ENCODE measurements at regions not wholly inside any gene's neighbourhood (a gene's known extent, or its start where the extent isn't known, plus 50 kb on each side); places are given as distances from the start of the nearest gene placed in this dataset.
A peak's percentile ranks its signal among the peaks of the same experiment; 100 is the strongest.

DNA sequence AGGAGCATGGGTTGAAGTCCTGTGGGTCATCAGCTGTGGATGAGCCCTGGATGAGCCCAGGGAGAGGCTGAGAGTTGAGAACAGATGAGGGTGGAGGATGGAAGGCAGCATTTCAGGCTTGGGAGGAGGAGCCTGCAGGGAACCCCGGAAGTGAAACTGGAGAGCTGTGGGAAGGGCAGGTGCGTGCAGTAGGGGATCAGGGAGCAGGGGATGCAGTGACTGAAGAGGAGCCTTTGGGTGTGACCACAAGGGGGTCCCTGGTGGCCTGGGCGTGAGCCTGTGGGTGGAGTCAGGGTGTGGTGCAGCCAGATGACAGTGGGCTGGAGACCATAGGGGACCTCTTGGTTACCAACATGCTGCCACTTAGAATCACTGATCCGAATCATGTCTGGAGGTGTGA lies 115.5 kb downstream of the PAPOLA start:
- DNase-seq (ENCODE audit: low spot score), result no peak

DNA sequence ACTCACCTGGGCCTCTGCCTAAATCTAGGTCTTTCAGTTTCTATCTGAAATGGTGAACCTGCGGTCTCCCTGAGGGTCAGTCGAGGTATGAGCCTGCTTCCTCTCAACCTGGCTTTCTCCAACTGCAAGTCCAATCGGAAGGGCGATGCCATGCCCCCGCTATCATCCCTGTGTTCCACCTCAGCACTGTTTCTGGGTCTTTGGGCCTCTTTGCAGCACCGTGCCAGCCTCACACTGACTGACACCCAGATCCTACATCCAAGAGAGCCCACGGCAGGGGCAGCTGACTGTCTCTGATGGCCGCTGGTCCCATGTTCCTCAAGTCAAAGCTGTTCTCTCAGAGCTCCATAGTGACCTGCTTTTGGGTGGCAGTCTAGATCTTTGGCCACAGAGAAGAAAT lies 120.7 kb downstream of the PAPOLA start:
- DNase-seq (ENCODE audit: low spot score), result no peak

DNA sequence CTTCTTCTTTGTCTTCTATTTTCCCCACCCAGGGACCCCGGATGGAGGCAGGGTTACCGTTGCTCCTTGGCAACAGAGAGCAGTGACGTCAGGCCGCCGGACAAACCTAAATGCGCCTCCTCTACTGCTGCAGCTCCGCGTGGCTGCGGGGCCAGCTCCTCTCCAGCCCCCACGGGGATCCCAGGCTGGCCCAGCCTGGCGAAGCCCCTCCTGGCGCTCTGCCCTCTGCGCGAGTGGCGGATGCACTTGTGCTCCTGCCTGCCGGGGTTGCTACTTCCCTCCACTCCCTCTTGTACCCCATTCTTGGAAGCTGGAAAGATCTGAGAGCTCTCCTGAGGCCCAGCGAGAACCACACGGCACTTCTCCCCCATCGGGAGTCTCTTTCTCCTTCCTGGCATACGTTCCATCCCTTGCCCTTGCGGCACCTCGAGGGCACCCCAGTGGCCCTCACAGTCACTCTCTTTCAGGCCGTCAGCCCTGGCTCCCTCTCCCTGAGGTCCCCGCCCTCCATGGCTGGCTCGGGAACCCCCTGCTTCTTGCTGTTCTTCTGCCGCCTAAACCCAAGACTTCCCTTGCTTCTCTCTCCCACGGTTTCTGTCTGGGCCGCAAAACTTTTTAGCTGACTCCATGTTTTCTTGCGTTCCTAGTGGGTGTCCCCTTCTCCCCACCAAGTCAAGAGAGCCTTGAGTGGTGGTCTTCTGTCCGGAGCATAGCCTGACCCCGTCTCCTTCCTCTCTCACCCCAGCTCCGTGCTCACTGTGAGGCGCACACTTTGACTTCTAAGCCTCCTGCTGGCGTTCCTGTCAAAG lies 121.7 kb downstream of the PAPOLA start:
- no peak for DNase-seq (ENCODE audit: low spot score)

DNA sequence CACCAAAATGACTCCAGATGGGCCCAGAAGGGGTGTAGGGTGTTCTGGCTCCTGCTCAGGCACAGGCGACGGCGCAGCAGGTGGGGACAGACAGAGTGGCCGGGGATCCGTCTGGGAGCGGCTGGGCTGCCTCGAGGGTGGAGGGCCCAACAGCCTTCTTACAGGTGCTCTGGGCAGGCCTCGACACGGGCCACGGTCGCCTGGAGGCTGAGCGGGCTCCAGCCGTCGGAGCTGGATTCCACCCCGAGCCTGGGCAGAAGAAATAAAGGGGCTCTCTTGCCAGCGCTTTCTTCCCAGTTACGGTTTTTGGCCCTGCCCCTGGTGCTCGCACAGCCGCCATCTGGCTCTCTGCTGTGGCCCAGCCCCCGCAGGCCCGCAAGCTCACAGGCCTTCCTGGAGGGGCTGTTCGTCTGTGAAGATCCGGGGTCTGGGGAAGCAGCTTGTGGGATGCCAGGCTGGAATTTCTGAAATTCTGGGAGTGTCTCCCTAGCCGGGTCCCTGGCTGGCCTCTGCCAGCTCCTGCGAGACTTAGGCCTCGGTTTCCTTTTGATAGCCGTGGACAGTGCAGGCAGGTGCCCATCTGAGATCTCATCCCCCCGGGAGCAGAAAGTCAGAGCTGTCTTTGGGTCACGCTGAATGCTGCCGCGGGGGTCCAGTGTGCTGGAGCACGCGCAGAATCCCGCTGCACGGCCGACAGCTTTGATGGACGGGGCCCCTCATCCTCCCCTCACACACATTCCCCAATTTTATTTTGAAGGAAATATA lies 122.7 kb downstream of the PAPOLA start:
- DNase-seq (ENCODE audit: low spot score), result no peak

DNA sequence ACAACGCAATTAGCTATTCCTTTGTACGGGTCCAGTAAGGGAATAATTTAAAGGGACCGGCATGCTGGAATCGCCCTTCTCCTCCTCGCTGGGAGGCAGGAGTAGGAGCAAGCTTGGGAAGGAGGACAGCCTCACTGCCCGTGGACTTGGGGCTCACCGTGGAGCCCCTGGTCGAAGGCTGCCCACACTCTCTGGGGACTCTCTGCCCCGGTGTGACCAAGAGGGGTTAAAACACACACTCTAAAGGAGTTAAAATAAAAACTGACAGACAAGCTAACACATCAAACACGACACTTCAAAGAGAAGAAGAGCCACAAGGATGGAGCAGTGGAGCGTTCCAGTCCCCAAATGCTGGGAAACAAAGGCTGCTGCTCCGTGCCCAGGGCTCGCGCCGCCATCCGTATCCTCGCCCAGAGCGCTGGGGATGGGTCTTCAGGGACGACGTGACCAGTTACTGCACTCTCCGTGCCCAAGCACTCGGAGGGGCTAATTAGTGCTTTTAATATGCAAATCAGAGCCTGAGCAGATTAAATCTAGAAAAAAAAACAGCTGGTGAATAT lies 123.3 kb downstream of the PAPOLA start:
- no peak for DNase-seq (ENCODE audit: low spot score)

DNA sequence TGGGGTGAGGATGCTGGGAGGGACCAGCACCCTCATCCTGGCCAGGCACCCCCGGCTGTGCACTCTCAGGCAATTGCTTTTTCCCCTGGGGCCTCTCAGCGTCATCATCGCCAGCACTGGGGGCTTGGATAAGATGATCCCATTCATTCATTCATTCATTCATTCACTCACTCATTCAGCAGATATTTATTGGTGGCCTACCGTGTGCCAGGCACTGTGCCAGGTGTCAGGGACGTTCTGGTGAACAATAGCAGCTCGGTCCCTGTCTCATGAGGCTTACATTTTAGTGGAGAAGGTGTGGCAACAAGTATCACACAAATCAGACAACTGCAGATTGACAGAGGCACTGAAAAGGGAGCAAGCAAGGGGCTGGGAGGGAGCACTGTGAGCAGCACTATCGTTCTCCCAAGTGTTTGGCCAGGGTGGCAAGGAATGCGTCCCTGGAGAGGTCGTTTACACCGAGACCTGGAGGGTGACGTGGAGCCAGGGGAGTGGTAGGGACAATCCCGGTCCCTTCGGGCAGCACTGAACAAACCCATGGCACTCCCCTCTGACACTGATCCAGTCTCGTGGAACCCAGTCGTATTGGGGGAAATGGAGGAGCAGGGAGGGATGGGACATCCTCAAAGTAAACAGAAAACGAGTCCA lies 124.1 kb downstream of the PAPOLA start:
- DNase-seq (ENCODE audit: low spot score), result no peak

DNA sequence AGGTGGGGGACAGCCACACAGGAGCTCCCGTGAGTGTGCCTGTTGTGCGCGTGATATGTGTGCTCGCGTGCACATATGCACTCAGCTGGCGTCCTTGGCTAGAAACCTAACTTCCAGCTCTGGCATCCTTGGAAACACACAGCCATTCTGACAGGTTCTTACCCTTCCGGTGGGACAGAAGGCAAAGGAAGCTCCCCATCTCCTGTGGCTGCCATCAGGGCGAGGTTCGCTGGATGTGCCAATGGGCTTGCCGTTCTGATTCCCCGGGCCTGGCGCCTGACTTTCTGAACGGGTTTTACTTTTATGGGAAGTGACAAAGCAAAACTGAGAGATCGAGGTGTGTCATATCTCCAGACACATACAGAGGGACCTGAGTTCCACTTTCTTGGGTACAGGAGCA lies 124.7 kb downstream of the PAPOLA start:
- DNase-seq (ENCODE audit: low spot score), result no peak

DNA sequence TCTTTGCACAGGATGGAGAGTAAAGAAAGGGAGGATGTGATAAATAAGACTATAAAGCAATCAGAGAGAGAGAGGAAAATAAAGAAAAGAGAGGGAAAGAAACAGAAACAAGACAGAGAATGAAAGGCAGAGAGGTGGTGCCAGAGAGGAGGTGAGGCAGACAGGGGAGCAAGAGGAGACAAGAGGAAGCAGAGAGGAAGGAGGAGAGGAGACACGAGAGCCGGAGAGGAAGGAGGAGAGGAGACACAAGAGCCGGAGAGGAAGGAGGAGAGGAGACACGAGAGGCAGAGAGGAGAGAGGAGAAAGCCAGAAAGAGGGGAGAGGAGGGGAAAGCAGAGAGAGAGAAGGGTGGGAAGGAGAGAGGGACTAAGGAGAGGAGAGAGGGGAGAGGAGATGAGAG lies 125.2 kb downstream of the PAPOLA start:
- no peak for DNase-seq (ENCODE audit: low spot score)

DNA sequence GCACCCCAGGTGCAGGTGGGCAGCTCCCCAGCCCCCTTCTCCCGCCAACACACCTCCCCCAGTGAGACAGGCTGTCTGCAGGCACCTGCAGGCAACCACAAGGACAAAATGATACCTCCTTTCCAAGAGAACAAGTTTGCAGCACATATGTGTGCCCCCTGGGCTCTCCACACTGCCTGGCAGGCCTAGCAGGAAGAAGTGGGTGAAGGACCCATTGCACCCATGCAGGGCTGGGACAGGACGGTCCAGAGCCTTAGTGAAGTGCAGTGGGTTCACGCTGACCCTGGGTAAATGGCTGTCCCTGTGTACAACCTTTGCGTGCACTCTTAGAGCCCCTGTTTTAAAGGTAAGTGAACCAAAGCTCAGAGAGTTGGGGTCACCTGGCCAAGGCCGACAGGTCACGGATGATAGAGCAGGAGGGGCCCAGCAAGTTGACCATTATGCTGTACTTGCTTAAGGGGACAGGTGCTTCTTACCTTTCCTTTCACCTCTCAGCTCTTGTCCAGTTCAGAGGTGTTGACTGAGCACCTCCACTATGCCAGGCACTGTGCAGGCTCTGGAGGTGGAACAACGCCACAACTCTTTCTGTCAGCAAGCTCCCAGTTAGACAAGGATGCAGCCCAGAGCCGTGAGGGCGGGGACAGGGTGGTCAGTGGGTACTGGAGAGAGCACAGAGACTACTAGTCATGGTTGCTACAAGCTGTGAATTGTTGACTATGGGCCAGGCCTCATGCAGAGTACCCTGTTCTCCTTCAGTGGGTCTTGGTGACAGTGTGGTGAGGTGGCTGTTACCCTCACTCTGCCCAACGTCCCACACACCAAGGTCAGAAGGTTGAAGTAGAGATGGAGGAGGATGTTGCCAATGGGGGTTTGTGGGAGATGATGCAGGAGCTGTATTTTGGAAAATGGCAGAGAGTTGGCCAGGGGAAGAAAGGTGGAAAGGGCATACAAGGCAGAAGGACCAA lies 125.9 kb downstream of the PAPOLA start:
- DNase-seq (ENCODE audit: low spot score), result no peak

DNA sequence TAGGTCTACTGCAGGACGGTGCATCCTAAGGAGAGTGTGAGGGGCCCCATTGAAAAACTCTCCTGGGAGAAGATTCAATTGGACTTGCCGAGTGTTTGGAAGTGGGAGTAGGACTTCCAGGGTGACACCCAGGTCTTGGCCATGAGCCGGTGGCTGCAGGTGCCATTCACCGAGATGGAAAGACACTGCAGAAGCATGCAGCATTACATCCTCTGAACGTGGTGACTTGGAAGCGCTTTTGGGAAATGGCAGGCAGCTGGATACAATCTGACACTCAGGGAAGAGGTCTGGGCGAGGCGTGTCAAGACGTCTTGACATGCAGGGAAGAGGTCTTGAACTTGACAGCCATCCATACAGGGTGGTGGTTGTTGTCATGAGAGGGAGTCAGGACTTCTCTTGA lies 126.9 kb downstream of the PAPOLA start:
- no peak for DNase-seq (ENCODE audit: low spot score)

DNA sequence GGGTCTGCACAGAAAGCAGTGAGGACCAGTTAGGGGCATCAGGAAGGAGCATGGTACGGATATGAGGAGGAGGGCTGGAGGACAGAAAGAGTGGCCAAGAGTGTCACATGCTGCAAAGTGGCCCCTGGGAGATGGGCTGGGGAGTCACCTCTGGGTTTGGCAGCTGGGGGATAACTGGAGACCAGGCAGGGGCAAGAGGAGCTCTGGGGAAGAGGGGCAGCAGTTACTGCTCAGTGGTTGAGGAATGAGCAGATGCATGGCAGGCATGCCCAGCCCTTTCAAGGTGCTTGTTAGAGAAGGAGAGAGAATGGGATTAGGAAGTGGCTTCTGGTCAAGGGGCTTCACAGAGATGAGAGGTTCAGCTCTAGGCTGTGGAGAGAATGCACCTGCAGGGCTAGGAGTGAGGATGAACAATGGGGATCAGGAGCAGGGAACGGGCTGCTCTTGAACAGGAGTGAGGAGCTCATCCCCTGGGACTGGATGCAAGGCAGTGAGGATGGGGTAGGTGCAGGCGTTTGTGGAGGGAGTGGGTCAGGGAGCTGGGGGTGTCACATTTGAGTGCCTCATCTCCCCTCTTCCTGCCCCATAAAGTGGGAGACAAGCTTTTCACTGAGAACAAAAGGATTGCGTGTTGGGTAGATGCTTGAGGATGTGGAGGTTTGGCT lies 127.5 kb downstream of the PAPOLA start:
- DNase-seq (ENCODE audit: low spot score), result no peak

DNA sequence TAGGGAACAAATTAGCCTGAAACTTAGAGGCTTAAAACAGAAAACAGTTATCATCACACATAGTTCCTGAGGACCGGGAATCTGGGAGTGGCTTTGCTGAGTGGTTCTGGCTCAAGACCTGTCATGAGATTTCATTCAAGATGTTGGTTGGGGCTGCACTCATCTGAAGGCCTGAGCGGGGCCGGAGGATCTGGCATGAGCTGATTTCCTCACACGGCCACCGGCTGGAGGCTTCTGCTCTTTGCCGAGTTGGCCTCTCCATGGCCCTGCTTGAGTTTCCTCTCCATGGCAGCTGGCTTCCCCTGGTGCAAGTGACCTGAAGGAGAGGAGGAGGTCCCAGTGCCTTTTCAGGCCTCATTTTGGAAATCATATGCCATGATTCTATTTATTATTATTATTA lies 128.1 kb downstream of the PAPOLA start:
- no peak for DNase-seq (ENCODE audit: low spot score)

DNA sequence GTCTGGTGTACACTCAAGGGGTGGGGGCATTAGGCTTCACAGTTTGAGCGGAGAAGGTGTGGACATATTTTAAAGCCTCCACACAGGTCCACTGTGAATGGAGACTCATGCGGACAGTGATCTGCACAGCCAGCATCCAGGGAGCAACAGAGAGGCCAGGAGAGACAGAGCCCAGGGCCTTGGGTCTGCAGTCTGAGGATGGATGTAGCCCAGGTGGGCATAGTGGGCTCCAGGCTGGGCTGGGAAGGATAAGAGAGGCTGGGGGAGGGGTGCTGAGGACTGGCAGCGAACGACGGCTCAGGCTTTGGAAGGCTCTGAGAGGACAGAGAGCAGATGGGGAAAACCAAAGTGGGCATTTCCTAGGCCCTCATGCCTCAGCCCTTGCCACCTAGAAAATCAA lies 128.8 kb downstream of the PAPOLA start:
- no peak for DNase-seq (ENCODE audit: low spot score)

DNA sequence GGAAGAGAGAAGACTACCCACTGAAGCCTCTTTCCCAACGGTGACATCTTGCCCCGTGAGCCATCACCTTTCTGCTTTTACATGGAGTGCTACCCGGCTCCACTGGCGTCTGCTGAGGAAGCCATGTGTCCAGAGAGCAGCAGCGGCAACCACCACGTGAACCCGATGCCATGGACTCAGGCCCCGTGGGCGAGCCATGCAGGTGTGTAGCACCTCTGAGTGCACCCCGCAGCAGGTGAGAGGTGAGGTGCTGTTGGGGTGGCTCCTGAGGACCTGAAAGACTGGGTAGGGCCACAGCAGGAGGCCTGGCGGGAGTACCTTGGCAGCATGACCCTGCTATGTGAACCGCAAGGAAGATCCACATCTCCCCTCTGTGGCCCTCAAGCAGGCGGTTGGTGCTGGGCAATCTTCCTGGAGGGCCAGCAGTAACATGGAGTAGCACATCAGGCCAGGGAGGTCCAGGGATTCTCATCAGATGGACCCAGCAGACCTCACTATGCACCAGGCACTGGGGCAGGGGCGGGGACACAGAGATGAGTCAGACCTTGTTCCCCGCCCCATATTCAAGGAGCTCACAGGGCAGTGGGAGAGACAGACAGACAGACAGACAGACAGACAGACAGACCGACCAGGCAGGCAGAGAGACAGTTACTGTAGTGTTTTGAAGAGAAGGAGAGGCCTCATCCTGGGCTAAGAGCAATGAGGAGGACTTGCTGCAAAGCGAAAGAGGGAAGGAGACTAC lies 129.6 kb downstream of the PAPOLA start:
- peak; percentile 3 for DNase-seq (ENCODE audit: low spot score)

DNA sequence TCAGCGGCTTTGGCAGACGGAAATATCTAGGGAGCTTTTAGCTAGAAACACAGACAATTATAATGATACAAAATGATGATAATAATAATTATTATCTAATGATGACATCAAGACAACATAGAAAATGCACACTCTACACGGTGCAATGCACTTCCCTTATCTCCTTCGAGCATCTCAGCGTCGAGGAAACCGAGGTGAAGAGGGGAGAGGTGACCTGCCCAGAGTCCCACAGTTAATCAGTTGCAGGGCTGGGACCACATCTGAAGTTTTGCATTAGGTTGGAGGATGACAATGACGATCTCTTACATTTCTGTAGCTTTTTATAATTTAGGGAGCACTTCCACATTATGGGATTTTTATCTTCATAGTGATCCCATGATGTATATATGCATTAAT lies 130.2 kb downstream of the PAPOLA start:
- no peak for DNase-seq (ENCODE audit: low spot score)

DNA sequence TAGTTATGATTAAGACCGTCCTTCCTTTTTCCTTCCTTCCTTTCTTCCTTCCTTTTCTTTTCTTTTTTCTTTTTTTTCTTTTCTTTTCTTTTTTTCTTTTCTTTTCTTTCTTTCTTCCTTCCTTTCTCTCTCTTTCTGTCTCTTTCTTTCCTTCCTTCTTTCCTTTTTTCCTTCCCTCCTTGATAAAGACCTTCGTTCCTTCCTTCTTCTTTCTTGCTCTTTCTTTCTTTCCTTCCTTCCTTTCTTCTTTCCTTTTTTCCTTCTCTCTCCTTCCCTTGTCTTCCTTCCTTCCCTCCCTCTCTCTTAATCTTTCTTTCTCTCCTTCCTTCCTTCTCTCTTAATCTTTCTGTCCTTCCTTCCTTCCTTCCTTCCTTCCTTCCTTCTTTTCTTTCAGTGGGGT lies 130.9 kb downstream of the PAPOLA start:
- DNase-seq (ENCODE audit: low spot score), result no peak

DNA sequence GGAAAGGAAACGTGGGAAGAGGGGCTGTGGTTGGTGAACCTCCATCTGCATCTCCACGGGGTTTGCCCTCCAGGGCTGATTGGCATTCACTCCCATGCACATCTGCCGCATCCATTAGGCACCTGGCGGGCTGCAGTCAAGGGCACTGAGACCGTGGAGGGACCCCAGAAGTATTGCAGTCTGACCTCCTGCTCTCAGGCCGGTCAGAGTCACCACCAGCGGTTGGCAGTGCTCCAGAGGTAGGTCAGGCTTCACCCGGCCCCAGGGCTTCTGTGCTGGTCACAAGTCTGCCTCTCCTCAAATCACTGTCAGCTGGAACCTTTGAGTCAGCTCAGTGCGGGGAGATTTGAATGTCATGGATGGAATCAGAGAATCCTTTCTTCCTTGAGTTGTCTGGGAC lies 132.3 kb downstream of the PAPOLA start:
- DNase-seq (ENCODE audit: low spot score), result no peak

DNA sequence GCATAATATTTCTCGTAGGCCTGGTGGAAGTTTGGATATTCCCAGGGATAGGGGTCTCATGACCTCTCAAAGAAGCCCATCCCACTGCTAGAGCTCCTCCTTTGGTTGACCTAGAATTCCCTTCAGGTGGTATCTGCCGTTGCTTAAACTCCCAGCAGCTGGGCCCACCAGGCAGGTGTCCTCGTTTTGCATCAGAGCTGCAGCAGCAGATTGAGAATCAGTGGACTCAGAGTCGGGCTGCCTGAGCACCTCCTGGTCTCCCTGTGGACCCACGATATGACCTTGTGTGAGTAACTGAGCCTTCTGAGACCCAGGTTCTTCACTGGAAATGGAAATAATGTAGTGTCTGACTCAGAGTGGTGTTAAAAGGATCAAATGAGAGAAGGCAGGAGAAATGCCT lies 132.7 kb downstream of the PAPOLA start:
- no peak for DNase-seq (ENCODE audit: low spot score)

DNA sequence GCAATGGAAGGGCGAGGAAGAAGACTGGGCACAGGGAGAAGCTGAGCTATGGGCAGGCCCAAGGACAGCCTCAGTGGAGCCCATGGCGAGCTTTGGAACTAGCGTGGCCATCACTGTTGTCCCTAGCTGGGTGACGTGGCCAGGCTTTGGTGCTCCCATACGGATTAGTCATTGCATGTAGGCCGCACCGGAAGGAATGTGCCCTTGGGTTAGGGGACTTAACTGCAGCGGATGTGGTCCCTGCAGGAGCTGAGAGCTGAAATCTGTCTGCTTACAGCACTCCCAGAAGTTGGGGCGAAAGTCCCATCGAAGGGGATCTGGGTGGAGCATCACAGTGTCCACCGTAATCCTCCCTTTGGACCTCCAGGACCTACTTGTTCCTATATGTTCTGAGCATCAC lies 133.7 kb downstream of the PAPOLA start:
- no peak for DNase-seq (ENCODE audit: low spot score)

DNA sequence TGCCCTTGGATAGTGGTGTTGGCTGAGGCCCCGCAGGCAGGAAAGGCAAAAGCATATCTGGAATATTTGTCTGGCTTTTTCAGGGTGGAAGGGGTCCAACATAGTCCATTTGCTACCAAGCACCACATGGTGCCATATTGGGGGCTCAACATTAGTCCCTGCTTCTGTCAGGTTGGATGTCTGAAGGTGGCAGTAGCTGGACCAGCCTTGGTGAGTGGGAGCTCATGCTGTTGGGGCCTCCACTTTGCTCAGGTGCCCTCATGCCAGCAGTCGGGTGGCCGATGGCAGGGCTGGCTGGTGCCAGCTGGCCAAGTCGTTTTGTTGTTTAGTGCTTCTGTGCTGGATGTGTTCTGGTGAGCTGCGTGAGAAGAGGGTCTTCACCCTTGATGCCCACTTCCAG lies 135.3 kb downstream of the PAPOLA start:
- DNase-seq (ENCODE audit: low spot score), result no peak

Data from hepatic stellate cell (primary cell).